ENCODE measurements at regions not wholly inside any gene's neighbourhood (a gene's known extent, or its start where the extent isn't known, plus 50 kb on each side); places are given as distances from the start of the nearest gene placed in this dataset.

DNA sequence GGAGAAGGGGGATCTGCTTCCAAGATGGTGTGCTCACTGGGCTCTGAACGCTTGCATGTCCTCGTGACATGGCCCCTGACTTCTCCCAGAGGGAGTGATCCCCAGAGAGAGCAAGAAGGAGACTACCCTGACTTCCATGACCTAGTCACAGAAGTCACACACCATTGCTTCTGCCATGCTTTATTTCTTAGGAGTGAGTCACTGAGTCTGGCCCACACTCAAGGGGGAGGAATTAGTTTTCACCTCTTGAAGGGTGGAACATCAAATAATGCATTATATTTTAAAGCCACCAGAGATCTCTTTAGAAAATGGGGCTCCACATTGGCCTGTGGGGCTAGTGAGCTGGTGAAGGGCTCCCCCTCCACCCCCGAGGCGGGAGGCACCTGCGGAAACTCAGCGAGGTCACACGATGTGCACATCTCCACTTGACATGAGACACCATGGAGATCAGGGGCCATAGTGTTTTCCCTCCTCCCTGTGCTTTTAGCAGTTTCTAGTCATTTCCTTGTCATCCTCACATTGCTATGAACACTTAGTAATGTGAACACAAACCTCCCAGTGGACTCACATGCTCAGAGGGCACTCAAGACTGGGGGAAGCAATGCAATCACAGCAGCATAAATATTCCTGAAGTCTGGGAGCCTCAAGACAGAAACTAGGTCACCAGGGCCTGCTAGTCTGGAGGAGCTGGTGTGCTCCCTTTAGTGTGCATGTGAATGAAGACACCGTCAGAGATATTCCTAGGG lies 87.4 kb upstream of the FZD10 start:
- no peak for TF ChIP-seq MYC (IDR thresholded peaks at IDR 0.05; ENCODE audit: low read depth, low read length)
- TF ChIP-seq POLR2A (IDR thresholded peaks at IDR 0.05; ENCODE audit: extremely low read depth, insufficient read length) = no peak
- TF ChIP-seq, protein P1, sequence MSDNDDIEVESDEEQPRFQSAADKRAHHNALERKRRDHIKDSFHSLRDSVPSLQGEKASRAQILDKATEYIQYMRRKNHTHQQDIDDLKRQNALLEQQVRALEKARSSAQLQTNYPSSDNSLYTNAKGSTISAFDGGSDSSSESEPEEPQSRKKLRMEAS (IDR thresholded peaks at IDR 0.05; ENCODE audit: low read depth, low read length) = no peak
- TF ChIP-seq, protein P2, sequence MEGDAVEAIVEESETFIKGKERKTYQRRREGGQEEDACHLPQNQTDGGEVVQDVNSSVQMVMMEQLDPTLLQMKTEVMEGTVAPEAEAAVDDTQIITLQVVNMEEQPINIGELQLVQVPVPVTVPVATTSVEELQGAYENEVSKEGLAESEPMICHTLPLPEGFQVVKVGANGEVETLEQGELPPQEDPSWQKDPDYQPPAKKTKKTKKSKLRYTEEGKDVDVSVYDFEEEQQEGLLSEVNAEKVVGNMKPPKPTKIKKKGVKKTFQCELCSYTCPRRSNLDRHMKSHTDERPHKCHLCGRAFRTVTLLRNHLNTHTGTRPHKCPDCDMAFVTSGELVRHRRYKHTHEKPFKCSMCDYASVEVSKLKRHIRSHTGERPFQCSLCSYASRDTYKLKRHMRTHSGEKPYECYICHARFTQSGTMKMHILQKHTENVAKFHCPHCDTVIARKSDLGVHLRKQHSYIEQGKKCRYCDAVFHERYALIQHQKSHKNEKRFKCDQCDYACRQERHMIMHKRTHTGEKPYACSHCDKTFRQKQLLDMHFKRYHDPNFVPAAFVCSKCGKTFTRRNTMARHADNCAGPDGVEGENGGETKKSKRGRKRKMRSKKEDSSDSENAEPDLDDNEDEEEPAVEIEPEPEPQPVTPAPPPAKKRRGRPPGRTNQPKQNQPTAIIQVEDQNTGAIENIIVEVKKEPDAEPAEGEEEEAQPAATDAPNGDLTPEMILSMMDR (IDR thresholded peaks at IDR 0.05; ENCODE audit: low read depth, low read length) = no peak
- no peak for DNase-seq (ENCODE audit: low read depth)
- no peak overlapping the region for H3K4me3 ChIP-seq (ENCODE audit: low read depth, low read length)

DNA sequence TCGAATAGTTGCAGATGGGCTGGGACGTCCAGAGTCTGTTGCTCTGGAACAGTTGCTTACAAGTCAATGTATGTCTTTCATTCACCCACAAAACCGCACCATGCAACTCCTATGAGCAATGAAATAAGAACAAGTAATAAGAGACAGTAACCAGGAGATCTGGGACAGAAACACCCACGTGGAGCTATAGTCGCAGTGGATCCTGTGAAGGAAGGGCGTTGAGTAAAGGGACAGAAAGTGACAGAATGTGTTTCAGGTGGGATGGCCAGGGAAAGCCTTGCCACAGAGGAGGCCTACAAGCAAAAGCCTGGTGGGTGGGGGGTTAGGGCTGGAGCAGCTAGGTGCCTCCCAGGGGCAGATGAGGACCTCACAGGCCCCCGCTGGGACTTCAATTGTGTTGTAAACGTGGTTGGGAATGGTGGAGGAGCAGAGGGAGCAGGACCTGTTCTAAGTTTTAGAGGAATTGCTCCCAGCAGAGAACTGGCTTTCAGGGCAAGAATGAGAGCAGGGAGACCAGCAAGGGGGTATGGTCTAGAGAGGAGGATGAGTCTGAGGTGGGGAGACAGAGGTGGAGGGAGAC lies 86.7 kb upstream of the FZD10 start:
- H3K4me3 ChIP-seq (ENCODE audit: low read depth, low read length) = no peak overlapping the region
- TF ChIP-seq, protein P1 (IDR thresholded peaks at IDR 0.05; ENCODE audit: low read depth, low read length) = no peak
- TF ChIP-seq, protein P2 (IDR thresholded peaks at IDR 0.05; ENCODE audit: low read depth, low read length) = no peak
- no peak for TF ChIP-seq POLR2A (IDR thresholded peaks at IDR 0.05; ENCODE audit: extremely low read depth, insufficient read length)
- TF ChIP-seq MYC (IDR thresholded peaks at IDR 0.05; ENCODE audit: low read depth, low read length) = no peak
- DNase-seq (ENCODE audit: low read depth) = no peak

DNA sequence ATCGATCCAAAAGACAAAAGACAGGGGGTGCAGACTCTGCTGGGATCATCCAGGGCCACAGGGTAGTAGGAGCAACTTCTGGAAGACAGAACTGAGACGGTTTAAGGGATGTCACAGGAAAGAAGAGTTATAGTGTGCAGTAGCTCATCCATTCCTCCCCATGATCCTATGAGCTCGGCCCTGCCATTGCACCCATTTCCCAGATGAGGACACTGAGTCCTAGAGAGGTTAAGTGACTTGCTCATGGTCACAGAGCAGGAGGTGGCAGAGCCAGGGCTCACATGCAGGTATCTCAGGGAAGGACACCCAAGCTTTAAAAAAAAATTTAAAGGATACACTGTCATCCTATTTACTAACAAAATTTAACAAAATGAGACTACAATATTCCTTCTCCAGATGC lies 86.1 kb upstream of the FZD10 start:
- no peak for DNase-seq (ENCODE audit: low read depth)
- H3K4me3 ChIP-seq (ENCODE audit: low read depth, low read length) = no peak overlapping the region
- TF ChIP-seq MYC (IDR thresholded peaks at IDR 0.05; ENCODE audit: low read depth, low read length) = no peak
- TF ChIP-seq, protein P1 (IDR thresholded peaks at IDR 0.05; ENCODE audit: low read depth, low read length) = no peak
- TF ChIP-seq, protein P2 (IDR thresholded peaks at IDR 0.05; ENCODE audit: low read depth, low read length) = no peak
- TF ChIP-seq POLR2A (IDR thresholded peaks at IDR 0.05; ENCODE audit: extremely low read depth, insufficient read length) = no peak

DNA sequence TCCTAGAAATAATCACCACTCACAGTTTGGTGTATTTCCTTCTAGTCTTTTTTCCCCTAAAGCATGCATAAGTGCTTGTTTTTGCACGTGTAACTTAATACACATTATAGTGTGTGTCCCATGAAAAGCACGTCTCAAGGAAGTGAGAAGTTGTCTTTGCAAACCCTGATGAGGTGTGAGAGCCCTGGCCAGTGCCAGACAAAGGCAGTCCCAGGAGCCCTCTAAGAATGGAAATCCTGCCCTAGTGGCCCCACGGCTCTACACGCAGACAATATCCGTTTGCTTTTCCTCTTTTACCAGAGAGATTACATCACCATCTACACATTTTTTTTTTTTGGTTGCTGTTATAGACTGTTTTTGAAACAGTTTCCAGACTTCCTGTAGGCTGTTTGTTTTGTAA lies 85.5 kb upstream of the FZD10 start:
- TF ChIP-seq POLR2A (IDR thresholded peaks at IDR 0.05; ENCODE audit: extremely low read depth, insufficient read length) = no peak
- TF ChIP-seq, protein P2 (IDR thresholded peaks at IDR 0.05; ENCODE audit: low read depth, low read length) = no peak
- TF ChIP-seq, protein P1 (IDR thresholded peaks at IDR 0.05; ENCODE audit: low read depth, low read length) = no peak
- TF ChIP-seq MYC (IDR thresholded peaks at IDR 0.05; ENCODE audit: low read depth, low read length) = no peak
- H3K4me3 ChIP-seq (ENCODE audit: low read depth, low read length) = no peak overlapping the region
- DNase-seq (ENCODE audit: low read depth) = no peak

DNA sequence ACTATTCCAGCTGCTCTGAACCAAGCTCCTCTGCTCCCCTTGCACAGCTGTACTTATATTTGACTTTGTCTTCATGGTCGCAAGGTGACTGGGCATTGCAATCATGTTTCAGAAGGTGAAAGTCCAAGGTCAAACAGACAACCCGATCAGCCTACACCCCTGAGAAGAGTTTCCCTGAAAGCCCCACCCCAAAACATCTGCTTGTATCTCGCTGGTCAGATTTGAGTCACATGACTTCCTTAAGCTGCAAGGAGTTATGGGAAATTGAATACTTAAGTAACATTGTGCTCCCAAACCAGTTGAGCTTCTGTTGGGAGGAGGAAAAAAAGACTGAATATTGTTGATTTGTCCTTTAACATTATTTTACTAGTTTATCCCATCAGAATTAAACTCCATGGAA lies 83.4 kb upstream of the FZD10 start:
- H3K4me3 ChIP-seq (ENCODE audit: low read depth, low read length) = no peak overlapping the region
- TF ChIP-seq, protein P1 (IDR thresholded peaks at IDR 0.05; ENCODE audit: low read depth, low read length) = no peak
- TF ChIP-seq, protein P2 (IDR thresholded peaks at IDR 0.05; ENCODE audit: low read depth, low read length) = no peak
- no peak for TF ChIP-seq POLR2A (IDR thresholded peaks at IDR 0.05; ENCODE audit: extremely low read depth, insufficient read length)
- no peak for TF ChIP-seq MYC (IDR thresholded peaks at IDR 0.05; ENCODE audit: low read depth, low read length)
- DNase-seq (ENCODE audit: low read depth) = no peak
